ENCODE measurements at regions not wholly inside any gene's neighbourhood (a gene's known extent, or its start where the extent isn't known, plus 50 kb on each side); places are given as distances from the start of the nearest gene placed in this dataset.

- Histone ChIP-seq H3K9ac (ENCODE audit: low read length) (no peak overlapping the region), H3K4me1 (ENCODE audit: control insufficient read depth in 2 of 2, insufficient read depth in 2 of 2, low read length in 2 of 2) (no peaks in the 10 kb centered on the region), H3K27me3 (replicated peaks in 1 of 4; ENCODE audit: control extremely low read depth in 1 of 4, control insufficient read depth in 3 of 4, insufficient read depth in 4 of 4, low read length in 3 of 4) (no peaks in the 10 kb centered on the region), H3K27ac (ENCODE audit: low read length in 2 of 2) (no peak overlapping the region), H4K20me1 (ENCODE audit: control insufficient read depth, insufficient read depth, low read length, poor library complexity, severe bottlenecking) (no peaks in the 10 kb centered on the region), H3K4me3 (ENCODE audit: control extremely low read depth in 1 of 5, extremely low read depth in 1 of 5, insufficient read depth in 1 of 5, low read depth in 2 of 5, low read length in 4 of 5) (no peak overlapping the region), H3K4me2 (replicated peaks; ENCODE audit: low read depth, low read length, poor library complexity, severe bottlenecking) (no peak overlapping the region), H3K9me3 (ENCODE audit: control extremely low read depth in 1 of 3, control insufficient read depth in 2 of 3, insufficient read depth in 1 of 3, low read length in 2 of 3) (peaks cover 0 to 6% (median 0%) of the 10 kb centered on the region in 3 donors), H3K36me3 (replicated peaks in 1 of 2; ENCODE audit: control extremely low read depth in 1 of 2, control insufficient read depth in 1 of 2, extremely low read depth in 1 of 2, insufficient read depth in 2 of 2, low read length in 1 of 2) (no peaks in the 10 kb centered on the region), H2AFZ (ENCODE audit: insufficient read depth, low read depth, low read length, poor library complexity, severe bottlenecking) (no peak overlapping the region), H3K79me2 (ENCODE audit: control insufficient read depth, insufficient read depth, low read length) (no peaks in the 10 kb centered on the region)
- Mint-ChIP-seq H3K4me1 (no peaks in the 10 kb centered on the region), H3K27me3 (no peaks in the 10 kb centered on the region), H3K4me3 (no peak overlapping the region), H3K27ac (no peak overlapping the region), H3K9me3 (ENCODE audit: insufficient read depth) (peaks cover 2% of the 10 kb centered on the region)
- DNase-seq (no peak), ATAC-seq (ENCODE audit: low read depth) (no peak)
- ChIA-PET CTCF (no interaction called here), POLR2A (no interaction called here)
- intact Hi-C loops (cut with micrococcal nuclease), result no loop called here
- 90% methylated on average over 25 of the region's 29 CpGs for WGBS (ENCODE audit: insufficient coverage)
- TF ChIP-seq EZH2 (IDR thresholded peaks at IDR 0.05; ENCODE audit: borderline replicate concordance, insufficient read depth, low read depth, low read length, poor library complexity, severe bottlenecking), result no peak
- no peak for TF ChIP-seq CTCF (IDR thresholded peaks at IDR 0.05)
Observed at GRCh38 chr13:85362980-85363379, 436.2 kb downstream of the SLITRK6 start.

- DNase-seq (no peak), ATAC-seq (ENCODE audit: low read depth) (no peak)
- TF ChIP-seq CTCF (IDR thresholded peaks at IDR 0.05), result no peak
- no peak for TF ChIP-seq EZH2 (IDR thresholded peaks at IDR 0.05; ENCODE audit: borderline replicate concordance, insufficient read depth, low read depth, low read length, poor library complexity, severe bottlenecking)
- Histone ChIP-seq H3K79me2 (ENCODE audit: control insufficient read depth, insufficient read depth, low read length) (no peaks in the 10 kb centered on the region), H3K4me3 (ENCODE audit: control extremely low read depth in 1 of 5, extremely low read depth in 1 of 5, insufficient read depth in 1 of 5, low read depth in 2 of 5, low read length in 4 of 5) (no peak overlapping the region), H3K4me1 (ENCODE audit: control insufficient read depth in 2 of 2, insufficient read depth in 2 of 2, low read length in 2 of 2) (no peaks in the 10 kb centered on the region), H2AFZ (ENCODE audit: insufficient read depth, low read depth, low read length, poor library complexity, severe bottlenecking) (no peak overlapping the region), H3K9me3 (ENCODE audit: control extremely low read depth in 1 of 3, control insufficient read depth in 2 of 3, insufficient read depth in 1 of 3, low read length in 2 of 3) (peaks cover 0 to 7% (median 0%) of the 10 kb centered on the region in 3 donors), H3K9ac (ENCODE audit: low read length) (no peak overlapping the region), H3K27ac (ENCODE audit: low read length in 2 of 2) (no peak overlapping the region), H3K4me2 (replicated peaks; ENCODE audit: low read depth, low read length, poor library complexity, severe bottlenecking) (no peak overlapping the region), H4K20me1 (ENCODE audit: control insufficient read depth, insufficient read depth, low read length, poor library complexity, severe bottlenecking) (no peaks in the 10 kb centered on the region), H3K36me3 (replicated peaks in 1 of 2; ENCODE audit: control extremely low read depth in 1 of 2, control insufficient read depth in 1 of 2, extremely low read depth in 1 of 2, insufficient read depth in 2 of 2, low read length in 1 of 2) (no peaks in the 10 kb centered on the region), H3K27me3 (replicated peaks in 1 of 4; ENCODE audit: control extremely low read depth in 1 of 4, control insufficient read depth in 3 of 4, insufficient read depth in 4 of 4, low read length in 3 of 4) (no peaks in the 10 kb centered on the region)
- no peaks in the 10 kb centered on the region for H3K4me1 Mint-ChIP-seq
- peaks cover 3% of the 10 kb centered on the region for H3K9me3 Mint-ChIP-seq (ENCODE audit: insufficient read depth)
- ChIA-PET POLR2A (no interaction called here), CTCF (no interaction called here)
- H3K27me3 Mint-ChIP-seq, result no peaks in the 10 kb centered on the region
- no peak overlapping the region for H3K27ac Mint-ChIP-seq
- intact Hi-C loops (cut with micrococcal nuclease), result no loop called here
- WGBS (ENCODE audit: insufficient coverage), result 78% methylated on average over 3 of the region's 5 CpGs
- H3K4me3 Mint-ChIP-seq, result no peak overlapping the region
Observed at GRCh38 chr13:85347251-85347650, 452.0 kb downstream of the SLITRK6 start.

All from B cell (primary cell).